ENCODE measurements at regions not wholly inside any gene's neighbourhood (a gene's known extent, or its start where the extent isn't known, plus 50 kb on each side); places are given as distances from the start of the nearest gene placed in this dataset.

- H3K4me3 ChIP-seq (ENCODE audit: low read depth, low read length), result no peak overlapping the region
- DNase-seq (ENCODE audit: low read depth), result no peak
- TF ChIP-seq CTCF (IDR thresholded peaks at IDR 0.05; ENCODE audit: insufficient read depth, low read length), result no peak
These were observed 83.3 kb upstream of the TGM3 start for GRCh38 chr20:2212456-2213015.

- TF ChIP-seq CTCF (IDR thresholded peaks at IDR 0.05; ENCODE audit: insufficient read depth, low read length), result no peak
- H3K4me3 ChIP-seq (ENCODE audit: low read depth, low read length), result no peak overlapping the region
- DNase-seq (ENCODE audit: low read depth), result no peak
These were observed 82.4 kb upstream of the TGM3 start for GRCh38 chr20:2213401-2213800.

- DNase-seq (ENCODE audit: low read depth), result no peak
- no peak for TF ChIP-seq CTCF (IDR thresholded peaks at IDR 0.05; ENCODE audit: insufficient read depth, low read length)
- H3K4me3 ChIP-seq (ENCODE audit: low read depth, low read length), result no peak overlapping the region
These were observed 77.8 kb upstream of the TGM3 start for GRCh38 chr20:2217857-2218539.

GRCh38 chr20:2219481-2220006 lies 76.3 kb upstream of the TGM3 start:
- TF ChIP-seq CTCF (IDR thresholded peaks at IDR 0.05; ENCODE audit: insufficient read depth, low read length), result no peak
- no peak overlapping the region for H3K4me3 ChIP-seq (ENCODE audit: low read depth, low read length)
- DNase-seq (ENCODE audit: low read depth), result no peak

GRCh38 chr20:2220298-2220697 lies 75.5 kb upstream of the TGM3 start:
- no peak overlapping the region for H3K4me3 ChIP-seq (ENCODE audit: low read depth, low read length)
- no peak for DNase-seq (ENCODE audit: low read depth)
- no peak for TF ChIP-seq CTCF (IDR thresholded peaks at IDR 0.05; ENCODE audit: insufficient read depth, low read length)

- no peak for TF ChIP-seq CTCF (IDR thresholded peaks at IDR 0.05; ENCODE audit: insufficient read depth, low read length)
- H3K4me3 ChIP-seq (ENCODE audit: low read depth, low read length), result no peak overlapping the region
- no peak for DNase-seq (ENCODE audit: low read depth)
These were observed 73.9 kb upstream of the TGM3 start for GRCh38 chr20:2221921-2222320.
